Fibroblast of skin of back (primary cell): ENCODE measurements at regions not wholly inside any gene's neighbourhood (a gene's known extent, or its start where the extent isn't known, plus 50 kb on each side); places are given as distances from the start of the nearest gene placed in this dataset.
"Not testable (repeated sequence)": the region's sequence is repeated elsewhere in the genome, so short reads cannot be mapped to it uniquely, and the experiment has no call there.

ENCODE experiments used
- DNase-seq: peaks from one replicate; pipeline ENCODE4 v3.0.0-alpha.2; 2013

- no peak for DNase-seq
Observed at GRCh38 chrX:121869876-121870477, 822.6 kb downstream of the GLUD2 start.

GRCh38 chrX:121871122-121871521 lies 823.7 kb downstream of the GLUD2 start:
- no peak for DNase-seq

- peak; percentile 78 for DNase-seq
Observed at GRCh38 chrX:121876305-121876704, 828.9 kb downstream of the GLUD2 start.

GRCh38 chrX:121877337-121877736 lies 829.9 kb downstream of the GLUD2 start:
- DNase-seq, result not testable (repeated sequence)

GRCh38 chrX:121886557-121886956 lies 839.1 kb downstream of the GLUD2 start:
- DNase-seq, result no peak

- no peak for DNase-seq
Observed at GRCh38 chrX:121894756-121895155, 847.3 kb downstream of the GLUD2 start.

- DNase-seq, result no peak
Observed at GRCh38 chrX:121902463-121902862, 855.1 kb downstream of the GLUD2 start.

GRCh38 chrX:121903961-121904360 lies 856.6 kb downstream of the GLUD2 start:
- DNase-seq, result no peak

GRCh38 chrX:121921258-121921657 lies 873.8 kb downstream of the GLUD2 start:
- no peak for DNase-seq

GRCh38 chrX:121931567-121931966 lies 884.2 kb downstream of the GLUD2 start:
- DNase-seq, result no peak

- DNase-seq, result no peak
Observed at GRCh38 chrX:121932688-121933087, 885.3 kb downstream of the GLUD2 start.

- no peak for DNase-seq
Observed at GRCh38 chrX:121949041-121949760, 901.8 kb downstream of the GLUD2 start.

GRCh38 chrX:121958886-121959285 lies 911.5 kb downstream of the GLUD2 start:
- peak; percentile 56 for DNase-seq

GRCh38 chrX:121975671-121976070 lies 928.3 kb downstream of the GLUD2 start:
- peak; percentile 82 for DNase-seq

- peak; percentile 73 for DNase-seq
Observed at GRCh38 chrX:121987163-121987562, 939.8 kb downstream of the GLUD2 start.

GRCh38 chrX:121987835-121988234 lies 940.4 kb downstream of the GLUD2 start:
- no peak for DNase-seq

- no peak for DNase-seq
Observed at GRCh38 chrX:122004127-122004526, 956.7 kb downstream of the GLUD2 start.

- no peak for DNase-seq
Observed at GRCh38 chrX:122026665-122027064, 979.3 kb downstream of the GLUD2 start.

- DNase-seq, result peak; percentile 17
Observed at GRCh38 chrX:122046226-122046625, 998.8 kb downstream of the GLUD2 start.

GRCh38 chrX:122046815-122047214 lies 999.4 kb downstream of the GLUD2 start:
- DNase-seq, result peak; percentile 25

- DNase-seq, result peak; percentile 28
Observed at GRCh38 chrX:122047261-122047660, 999.9 kb downstream of the GLUD2 start.

GRCh38 chrX:122055460-122055859 lies 1008.0 kb downstream of the GLUD2 start:
- no peak for DNase-seq

- DNase-seq, result no peak
Observed at GRCh38 chrX:122055979-122056715, 1008.7 kb downstream of the GLUD2 start.

- DNase-seq, result no peak
Observed at GRCh38 chrX:122076241-122076640, 1028.8 kb downstream of the GLUD2 start.
